NCI-H2196 (cell line): ENCODE measurements at regions not wholly inside any gene's neighbourhood (a gene's known extent, or its start where the extent isn't known, plus 50 kb on each side); places are given as distances from the start of the nearest gene placed in this dataset.

ENCODE experiments used
- DNase-seq: peaks from one replicate; lab custom pipeline; 2025; ENCODE audit not compliant: unreplicated experiment; lab: John Stamatoyannopoulos, UW

DNA sequence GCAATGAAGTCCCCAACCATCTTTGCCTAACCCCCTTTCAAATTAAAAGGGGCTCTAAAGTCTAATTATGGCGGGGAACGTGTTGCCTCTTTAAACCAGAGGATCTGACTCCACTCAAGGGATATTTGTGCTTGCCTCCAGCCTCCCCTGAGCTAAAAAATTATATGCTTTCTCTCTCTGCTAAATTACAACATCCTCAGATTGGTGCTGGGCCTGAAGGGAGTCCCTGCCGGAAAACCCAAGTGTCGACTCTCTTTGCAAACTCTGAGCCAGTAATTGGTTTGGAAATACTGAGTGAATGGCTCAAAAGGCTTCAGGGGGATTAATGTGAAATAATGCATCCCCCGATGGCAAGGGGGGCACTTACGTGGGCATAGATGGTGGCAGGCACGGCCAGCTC lies 208.5 kb upstream of the TNRC6C start:
- no peak for DNase-seq

DNA sequence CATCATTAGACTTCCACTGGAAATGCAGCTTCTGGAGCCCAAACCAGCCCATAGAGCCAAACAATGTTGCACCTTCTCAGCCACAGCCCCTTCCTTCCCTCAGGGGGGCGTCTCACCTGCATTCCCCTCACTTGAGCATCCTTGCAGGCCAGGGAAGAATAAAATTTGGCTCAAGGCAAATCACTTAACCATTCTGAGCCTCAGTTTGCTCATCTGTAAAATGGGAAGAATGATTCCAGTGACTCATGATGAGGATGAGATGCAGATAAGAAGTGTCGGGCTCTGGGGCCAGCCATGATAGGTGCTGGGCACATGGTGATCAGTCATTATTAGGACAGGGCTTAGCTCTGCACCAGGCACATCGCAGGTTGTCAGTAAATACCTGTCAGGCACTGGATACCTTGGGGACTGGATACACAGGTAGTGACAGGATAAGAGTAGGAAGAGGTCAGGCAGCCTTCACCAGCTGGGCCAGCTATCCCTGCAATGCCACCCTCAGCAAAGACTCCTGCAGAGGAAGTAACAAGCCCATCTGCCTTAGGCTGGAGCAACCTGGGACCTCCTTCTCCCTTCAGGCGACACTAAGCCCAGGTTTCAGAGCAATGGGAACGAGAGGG lies 208.0 kb upstream of the TNRC6C start:
- DNase-seq: no peak

DNA sequence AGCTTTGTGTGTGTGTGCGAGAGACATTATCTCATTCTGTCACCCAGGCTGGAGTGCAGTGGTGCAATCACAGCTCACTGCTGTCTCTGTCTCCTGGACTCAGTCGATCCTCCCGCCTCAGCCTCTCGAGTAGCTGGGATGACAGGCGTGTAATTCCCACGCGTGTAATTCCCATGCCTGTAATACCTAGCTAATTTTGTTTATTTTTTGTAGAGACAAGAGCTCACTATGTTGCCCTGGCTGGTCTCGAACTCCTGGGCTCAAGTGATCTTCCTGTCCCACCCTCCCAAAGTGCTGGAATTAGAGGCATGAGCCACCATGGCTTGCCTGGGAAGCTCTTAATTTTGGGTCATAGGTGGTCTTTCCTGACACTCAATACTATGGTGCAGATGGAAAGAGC lies 205.3 kb upstream of the TNRC6C start:
- DNase-seq: no peak

DNA sequence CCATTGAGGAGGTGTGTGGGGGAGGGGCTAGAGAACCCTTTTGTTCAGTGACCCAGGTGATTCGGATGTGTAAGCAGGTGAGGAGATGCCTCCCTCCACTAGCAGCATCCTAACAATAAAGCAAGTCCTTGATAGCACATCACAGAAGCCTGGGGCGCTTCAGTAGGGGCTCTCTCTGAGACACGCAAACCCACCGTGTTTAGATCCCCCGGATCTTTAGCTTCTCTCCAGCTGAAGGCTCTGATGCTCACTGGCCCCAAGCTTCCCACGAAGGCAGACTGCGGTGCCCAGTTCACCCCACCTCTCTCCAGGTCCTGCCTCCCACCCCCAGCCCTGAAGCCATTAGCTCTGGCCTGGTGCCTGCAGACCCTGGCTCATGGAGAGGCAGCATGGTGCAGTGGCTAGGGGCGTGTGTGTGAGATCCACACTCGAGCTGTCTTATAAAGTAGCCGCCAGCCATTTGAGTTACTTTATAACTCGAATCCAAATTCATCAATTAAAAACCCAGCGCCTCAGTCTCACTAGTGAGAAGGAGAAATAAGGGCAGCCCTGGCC lies 204.7 kb upstream of the TNRC6C start:
- no peak for DNase-seq

DNA sequence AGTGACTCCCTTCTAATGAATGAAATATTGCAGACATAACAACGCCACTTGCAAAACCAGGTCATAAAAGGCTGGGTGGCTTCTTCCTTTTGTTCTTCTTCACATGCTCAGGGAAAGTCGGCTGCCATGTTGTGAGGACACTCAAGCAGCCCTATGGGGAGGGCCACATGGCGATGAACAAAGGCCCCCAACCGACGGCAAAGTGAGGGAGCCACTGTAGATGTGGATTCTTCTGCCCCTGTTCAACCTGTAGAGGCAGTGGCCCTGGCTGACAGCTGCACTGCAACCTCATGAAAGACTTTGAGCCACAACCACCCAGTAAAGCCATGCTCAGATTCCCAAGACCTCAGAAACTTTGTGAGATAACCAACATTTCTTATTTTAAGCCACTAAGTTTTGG lies 203.5 kb upstream of the TNRC6C start:
- DNase-seq: no peak

DNA sequence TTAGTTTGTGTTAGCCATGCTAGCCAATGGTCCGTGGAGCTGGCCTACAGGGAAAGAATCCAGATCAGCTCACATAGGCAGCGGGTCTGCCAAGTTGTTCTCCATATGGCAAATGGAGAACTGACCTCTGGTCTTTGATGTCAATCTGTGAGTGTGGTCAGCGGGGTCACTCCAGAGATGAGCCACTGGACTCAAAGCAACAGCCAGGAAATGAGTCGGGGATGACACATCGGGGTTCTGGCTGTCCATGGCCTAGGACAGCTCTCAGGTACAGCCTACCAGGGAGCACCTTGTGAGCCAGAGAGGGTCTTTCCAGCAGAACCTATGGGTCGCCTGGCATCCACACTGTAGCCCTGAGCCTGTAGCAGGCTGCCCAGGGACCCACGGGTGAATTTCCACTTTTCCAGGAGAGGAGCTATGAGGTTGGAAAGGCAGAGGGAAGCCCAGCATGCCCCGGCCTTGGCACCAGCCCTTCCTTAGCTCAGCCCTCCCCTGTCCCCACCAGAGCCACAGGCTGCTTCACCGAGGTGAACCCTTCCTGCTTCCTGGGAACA lies 203.0 kb upstream of the TNRC6C start:
- DNase-seq: no peak

DNA sequence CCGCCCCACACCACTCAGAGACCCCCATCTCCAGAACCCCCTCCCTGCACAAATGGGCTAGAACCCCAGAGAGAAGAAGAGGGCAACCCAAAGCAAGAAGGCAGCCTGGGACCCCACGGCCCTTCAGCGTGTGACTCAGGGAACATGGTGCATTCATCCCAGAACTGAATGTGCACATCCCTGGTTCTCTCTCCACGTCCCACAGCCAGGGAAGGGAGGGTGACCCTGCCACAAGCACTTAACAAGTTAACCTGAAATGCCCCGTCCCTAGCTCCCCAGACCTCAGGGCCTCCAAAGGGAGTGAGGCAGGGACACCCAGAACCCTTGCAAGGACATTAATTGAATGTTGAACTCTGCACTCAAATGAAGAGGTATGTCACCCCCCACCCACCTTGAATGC lies 202.5 kb upstream of the TNRC6C start:
- DNase-seq: no peak

DNA sequence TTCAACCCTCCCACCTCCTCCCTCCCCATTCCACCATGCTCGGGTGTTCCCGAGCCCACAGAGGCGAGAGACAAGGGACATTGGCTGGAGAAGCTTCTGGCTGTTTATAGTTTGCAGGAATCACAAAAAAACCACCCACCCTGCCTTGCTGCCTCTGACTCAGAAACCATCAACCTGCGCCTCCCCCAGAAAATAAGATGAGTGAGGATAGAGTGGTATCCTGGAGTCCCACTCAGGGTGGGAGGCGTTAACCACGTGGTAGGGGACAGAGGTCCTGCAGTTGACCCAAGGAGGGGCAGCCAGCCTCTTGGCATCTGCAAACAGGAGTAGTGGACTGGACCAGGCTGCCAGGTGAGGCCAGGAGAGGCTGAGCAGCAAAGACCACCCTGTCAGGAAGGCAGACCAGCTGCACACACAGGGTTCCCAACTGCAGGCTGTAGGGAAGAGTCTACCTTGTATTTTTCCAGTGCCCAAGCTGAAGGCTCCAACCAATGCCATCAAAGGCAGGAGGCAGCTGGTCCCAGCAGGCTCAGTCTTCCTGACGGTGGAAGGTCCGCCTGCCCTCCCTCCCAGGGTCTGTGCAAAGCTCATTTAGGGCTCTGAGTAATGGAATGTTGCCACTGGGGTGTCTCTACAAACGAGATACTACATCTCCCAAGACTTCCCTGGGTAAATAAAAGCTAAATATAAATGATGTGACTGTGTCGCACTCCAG lies 201.5 kb upstream of the TNRC6C start:
- no peak for DNase-seq

DNA sequence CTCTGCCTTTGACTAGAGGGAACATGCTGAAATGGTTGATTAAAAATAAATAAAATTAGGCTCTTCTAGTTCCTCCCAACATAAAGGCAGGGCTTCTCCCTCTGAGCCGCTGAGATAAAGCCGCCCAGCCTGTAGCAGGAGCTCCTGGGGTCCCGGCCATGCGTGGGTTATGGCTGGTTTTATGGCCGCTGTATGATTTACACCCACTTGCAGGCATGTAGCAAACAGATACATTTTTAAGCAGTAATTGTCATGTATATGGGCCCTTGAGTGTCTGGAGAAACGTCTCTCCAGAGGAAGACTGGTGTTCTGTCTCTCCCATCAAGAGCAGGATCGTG lies 201.0 kb upstream of the TNRC6C start:
- DNase-seq: no peak

DNA sequence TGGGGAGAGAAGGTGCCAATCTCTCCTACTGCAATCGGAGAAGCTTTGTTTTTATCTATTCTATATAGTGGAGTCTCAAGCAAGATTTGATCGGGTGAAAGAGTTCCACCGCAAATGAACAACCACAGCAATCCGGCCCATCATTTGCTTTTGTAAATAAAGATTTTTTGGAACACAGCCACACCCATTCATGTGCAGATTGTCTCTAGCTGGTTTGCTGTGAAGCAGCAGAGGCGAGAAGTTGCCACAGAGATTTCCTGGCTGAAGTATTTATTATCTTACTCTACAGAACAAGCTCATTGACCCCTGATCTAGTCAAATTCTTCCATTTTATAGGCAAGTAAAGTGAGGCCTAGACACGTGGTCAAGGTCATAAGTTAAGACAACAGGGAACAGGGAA lies 195.5 kb upstream of the TNRC6C start:
- peak; percentile 29 for DNase-seq

DNA sequence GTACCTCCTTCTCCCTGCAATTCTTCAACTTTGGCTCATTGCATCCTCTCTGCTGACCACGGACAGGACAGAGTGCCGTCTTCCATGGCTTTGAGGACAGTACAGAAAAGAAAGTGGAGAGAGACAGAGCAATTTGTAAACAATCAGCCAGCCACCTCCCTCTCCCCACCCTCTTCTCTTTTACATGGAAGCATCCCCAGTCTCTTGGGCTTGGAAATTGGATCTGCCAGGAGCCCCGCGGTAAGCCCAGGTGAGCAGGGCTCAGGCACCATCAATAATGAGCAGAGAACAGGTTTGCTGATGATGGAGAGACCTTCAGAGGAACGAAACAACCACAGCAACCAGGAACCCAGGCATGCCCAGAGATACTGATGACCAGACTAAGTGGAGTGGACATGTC lies 194.9 kb upstream of the TNRC6C start:
- DNase-seq: no peak

DNA sequence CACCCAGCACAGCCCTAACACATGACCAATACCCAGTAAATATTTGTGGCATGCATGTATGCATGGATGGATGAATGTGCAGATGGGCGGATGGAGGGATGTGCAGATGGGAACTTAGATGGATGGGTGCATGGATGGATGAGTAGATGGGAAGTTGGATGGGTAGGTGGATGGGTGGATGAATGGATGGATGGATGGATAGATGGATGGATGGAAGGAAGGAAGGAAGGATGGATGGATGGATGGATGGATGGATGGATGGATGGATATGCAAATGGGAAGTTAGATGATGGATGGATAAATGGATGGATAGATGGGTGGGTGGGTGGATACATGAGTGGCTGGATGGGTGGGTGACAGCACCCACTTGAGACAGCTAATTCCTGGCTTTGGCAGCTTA lies 193.2 kb upstream of the TNRC6C start:
- DNase-seq: no peak

DNA sequence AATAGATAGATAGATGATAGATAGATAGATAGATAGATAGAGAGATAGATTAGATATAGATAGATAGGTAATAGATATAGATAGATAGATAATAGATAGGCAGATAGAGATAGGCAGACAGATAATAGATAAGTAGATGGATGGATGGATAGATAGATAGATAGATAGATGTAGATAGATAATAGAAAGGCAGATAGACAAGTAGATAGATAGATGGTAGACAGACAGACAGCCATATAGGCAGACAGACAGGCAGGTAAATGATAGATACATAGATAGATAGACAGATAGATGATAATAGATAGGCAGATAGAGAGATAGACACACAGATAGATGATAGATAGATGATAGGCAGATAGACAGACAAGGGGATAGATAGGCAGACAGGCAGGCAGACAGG lies 191.4 kb upstream of the TNRC6C start:
- DNase-seq: no peak

DNA sequence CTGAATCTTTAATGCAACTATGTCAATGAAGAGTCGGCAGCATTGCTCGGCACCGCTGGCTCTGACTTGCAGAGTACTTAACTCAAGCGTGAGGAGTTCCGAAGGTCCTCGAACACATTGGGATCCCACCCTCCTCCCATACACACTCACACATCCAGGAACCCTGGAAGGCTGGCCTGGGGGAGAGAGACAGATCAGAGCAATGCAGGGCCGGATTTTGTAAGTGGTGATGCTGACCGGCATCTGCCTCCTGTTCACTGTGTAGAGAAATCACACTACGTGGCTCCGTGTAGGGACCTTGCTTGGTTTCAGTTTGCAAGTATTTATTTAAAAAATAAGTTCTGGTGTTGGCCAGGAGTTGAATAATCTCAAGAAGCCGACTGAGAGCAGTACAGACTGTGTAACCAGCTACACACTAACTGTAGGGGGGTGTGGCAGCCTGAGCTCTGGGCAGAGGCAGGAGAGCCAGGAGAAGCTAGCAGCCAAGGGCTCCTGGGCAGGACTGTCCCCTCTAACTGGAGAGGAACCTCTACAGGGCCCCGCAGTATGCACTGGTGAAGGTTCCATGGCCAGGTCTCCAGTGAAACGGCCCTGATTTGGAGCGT lies 190.2 kb upstream of the TNRC6C start:
- DNase-seq: no peak

DNA sequence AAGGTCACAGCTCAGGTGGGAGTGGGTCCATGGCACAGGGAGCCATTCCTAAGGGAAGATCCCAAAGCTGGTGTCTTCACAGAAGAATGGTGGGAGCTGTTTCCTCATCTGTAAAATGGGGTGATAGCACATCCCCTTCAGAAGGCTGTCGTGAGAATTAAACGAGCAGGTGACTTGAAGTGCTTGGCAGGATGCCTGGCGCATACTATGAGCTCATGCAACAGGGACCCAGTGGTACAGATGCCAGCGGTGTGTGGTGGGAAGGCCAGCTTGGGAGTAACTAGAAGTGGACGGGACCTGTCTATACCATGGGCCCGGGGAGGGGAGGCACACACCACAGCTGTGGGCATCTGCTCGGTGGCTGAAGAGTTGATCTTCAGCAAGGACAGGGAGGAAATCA lies 189.3 kb upstream of the TNRC6C start:
- DNase-seq: peak; percentile 76

DNA sequence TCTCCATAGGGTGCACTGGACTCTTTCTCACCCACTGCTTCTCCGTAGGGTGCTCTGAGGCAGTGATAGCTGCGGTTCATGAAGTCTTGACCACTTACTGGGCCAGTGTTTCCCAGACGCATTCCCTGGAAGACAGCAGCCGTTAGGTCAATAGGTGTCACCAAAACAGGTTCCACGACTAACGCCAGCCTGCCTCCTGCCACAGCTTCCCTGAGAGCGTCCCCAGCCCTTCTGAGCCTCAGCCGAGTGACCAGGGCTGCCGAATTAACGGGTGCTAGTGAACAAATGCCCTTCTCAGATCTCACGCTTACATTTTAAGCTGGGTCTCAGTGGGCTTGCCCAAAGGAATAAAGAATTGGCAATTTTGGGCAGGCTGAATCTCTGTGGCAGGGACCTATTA lies 188.7 kb upstream of the TNRC6C start:
- DNase-seq: no peak

DNA sequence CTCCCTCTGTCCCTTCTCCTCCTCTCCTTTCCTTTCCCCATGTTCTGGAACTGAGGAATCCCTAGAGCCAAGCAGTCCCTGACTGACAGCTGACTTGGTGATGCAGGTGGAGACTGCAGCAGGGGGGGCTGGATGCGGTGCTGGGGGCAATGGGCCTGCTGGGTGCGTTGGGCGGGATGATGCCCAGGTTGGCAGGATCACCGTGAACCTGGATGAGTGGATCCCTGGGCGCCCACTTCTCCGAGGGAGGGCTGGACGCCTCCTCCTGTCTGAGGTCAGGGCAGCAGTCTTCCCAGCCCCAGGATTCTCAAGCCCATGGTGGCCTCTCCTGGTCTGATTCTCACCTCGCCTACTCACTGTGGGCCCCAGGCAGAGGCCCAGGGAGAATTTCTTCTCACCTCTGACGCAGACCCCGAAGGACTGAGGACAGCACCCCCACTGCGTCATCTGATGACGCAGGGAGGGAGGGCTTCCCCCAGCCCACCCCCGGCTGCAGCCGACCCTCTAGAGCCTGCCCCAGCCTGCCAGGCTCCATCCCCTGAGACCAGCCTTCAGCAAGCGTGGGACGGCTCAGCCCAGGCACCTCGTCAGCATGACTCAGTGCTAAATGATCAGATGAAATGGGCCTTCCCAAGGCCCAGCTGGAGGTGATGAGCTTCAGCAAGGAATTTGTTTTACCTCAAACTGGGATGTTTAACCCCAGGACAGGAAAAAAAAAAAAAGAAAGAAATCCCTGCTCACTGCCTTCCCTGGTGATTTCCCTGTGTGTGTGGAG lies 188.0 kb upstream of the TNRC6C start:
- DNase-seq: no peak

DNA sequence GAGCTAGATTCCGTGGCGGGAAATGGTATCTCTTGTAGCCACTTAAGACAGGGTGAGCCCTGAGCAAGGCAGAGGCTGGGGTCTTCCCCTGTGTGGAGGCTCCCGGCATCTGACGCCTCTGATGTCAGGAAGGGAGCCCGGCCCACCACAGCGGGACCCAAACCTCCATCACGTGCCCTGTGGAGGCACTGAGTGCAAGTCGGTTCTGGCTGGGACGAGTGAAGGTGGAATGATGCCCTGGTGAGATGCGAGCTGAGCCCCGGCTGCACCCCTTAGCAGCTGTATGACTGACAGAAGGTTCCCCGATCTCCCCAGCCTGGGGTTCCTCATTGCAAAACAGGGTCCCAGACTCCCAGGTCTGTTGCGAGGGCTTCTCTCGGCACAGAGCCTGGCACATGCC lies 187.4 kb upstream of the TNRC6C start:
- DNase-seq: no peak

DNA sequence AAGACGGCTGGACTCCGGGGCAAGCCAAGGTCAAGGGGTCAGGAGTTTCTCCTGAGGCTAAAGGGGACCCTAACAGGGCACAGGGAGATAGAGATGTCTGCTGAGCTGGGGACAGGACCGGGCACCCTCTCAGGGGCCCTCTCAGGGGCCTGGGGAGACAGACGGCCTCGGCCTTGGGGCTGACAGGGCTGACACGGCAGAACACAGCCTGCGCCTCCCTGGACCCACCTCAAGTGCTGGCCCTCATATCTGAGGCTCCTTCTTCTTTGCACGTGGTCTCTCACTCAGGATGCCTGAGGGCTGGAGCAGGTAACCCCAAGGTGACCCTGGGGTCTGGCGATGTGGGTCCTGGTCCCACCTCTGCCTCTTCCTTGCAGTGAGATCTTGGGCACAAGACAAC lies 186.9 kb upstream of the TNRC6C start:
- DNase-seq: no peak

DNA sequence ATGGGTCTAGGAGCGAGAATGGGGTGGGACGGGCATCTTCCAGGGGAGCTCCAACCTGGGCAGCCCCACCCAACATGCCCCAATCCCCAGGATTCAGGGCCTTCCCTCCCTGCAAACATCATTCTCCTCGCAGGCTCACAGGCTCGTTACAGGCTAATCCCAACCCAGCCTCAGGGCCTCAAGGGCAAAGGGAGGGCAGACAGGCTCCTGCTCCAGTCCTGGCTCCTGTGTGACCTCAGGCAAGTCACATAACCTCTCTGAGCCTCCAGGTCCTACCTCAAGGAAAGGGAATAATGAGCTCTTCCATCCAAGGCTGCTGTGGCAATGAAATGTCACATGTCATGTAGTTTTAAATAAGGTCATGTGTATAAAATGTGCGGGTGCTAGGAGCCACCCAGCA lies 186.5 kb upstream of the TNRC6C start:
- no peak for DNase-seq

DNA sequence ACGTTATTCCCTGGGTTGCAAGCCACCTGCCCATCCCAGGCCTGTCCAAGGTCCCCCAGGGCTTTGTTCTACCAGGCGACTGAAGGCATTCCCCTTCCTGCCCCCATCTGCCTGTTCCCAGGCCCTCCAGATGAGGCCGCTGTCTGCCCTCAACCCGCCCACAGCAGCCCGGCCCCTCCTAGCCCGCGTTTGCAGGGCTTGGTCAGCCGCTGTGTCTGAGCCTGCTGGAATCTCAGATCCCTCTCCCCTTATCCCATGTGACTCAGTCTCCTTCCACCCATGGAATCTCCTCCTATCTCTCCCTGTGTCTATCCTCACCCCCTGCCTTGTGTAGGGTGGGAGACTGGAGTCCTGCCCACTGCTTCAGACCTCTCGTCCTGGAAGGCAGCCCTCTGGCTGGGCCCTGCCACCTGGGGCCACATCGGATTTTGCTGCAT lies 186.0 kb upstream of the TNRC6C start:
- no peak for DNase-seq
